Stimulated activated CD4-positive, alpha-beta T cell treated with anti-CD3 and anti-CD28 coated beads, Interleukin-4, amount 100 ng/mL, for 24 hours (primary cell): ENCODE measurements at regions not wholly inside any gene's neighbourhood (a gene's known extent, or its start where the extent isn't known, plus 50 kb on each side); places are given as distances from the start of the nearest gene placed in this dataset.
A peak's percentile ranks its signal among the peaks of the same experiment; 100 is the strongest.
"Not testable (repeated sequence)": the region's sequence is repeated elsewhere in the genome, so short reads cannot be mapped to it uniquely, and the experiment has no call there.

Experiments
- DNase-seq: peaks from one replicate; pipeline ENCODE4 v3.0.0-alpha.2; 2020

DNA sequence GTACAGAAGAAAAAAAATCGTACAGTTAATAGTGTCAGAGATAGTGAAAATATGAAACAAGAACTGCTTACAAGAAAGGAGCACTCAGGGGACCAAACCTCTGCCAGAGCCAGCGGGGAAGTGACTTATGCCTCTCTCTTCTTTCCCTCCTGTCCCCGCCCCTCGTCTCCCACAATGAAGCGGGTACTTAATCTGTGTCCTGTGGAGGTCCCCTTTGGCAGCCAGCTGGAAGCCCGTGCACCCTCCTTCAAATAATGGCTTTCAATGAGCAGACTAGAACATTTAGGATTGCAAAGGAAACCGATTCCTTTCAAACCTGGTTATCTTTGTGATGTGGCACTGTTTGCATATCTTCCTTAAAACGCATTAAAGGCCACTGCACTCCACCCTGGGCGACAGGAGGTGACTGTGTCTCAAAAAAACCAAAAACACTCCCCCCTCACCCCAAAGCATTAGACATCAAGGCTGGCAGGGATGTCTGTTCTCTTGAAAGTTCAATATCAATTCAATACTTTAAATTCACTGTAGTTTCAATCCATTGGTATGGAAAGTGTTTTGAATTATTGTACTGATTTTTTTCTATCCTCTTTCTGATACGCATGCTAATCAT is 51.7 kb downstream of the PPIAL4C start:
- DNase-seq: not testable (repeated sequence)

DNA sequence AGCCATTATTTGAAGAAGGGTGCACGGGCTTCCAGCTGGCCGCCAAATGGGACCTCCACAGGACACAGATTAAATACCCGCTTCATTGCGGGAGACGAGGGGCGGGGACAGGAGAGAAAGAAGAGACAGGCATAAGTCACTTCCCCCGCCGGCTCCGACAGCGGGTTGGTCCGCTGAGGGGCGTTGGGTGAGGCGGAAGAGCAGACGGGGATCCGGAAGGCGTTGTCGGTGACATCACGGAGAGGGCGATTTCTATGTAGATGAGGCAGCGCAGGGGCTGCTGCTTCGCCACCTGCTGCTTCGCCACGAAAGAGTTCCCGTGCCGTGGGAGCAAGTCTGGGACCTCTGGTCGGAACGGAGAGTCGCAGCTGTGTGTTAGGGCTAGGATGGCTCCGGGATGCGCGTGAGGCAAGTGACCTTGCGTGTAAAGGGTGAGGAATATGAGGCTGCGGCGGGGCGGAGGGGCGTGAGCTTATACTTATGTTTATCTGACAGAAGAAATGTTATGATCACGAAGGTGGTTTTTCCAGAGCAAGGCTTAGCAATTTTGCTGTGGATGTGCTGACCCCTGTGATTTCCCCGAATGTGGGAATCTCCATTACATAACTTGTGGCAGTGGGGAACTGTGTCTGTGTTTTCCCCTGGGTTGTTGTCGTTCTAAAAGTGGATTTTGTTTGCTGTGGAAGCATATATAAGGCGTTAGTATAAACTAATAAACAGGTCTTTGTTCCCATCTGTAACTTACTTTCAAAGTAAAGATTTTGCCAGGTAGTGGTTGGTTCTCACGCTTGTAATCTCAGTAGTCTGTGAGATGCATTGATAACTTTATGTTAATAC is 52.9 kb downstream of the PPIAL4C start:
- peak; percentile 90 for DNase-seq

DNA sequence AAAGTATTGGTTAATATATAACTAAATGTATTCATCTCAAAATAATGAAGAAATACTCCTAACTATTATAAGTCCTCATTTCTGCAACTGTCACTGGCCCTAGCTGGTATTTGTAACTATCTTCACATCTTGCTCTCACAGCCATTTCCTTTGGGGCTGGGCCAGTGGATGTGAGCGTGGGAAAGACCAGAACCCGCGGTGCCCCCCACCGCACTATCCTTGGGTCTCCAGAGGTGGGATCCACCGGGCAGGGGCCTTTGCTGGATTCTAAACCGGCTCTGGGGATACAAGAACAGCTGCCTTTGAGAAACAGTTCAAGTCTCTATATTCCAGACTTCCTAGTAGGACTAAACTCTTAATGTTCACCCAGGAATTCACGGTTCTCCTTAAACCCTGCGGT is 54.8 kb downstream of the PPIAL4C start:
- not testable (repeated sequence) for DNase-seq

DNA sequence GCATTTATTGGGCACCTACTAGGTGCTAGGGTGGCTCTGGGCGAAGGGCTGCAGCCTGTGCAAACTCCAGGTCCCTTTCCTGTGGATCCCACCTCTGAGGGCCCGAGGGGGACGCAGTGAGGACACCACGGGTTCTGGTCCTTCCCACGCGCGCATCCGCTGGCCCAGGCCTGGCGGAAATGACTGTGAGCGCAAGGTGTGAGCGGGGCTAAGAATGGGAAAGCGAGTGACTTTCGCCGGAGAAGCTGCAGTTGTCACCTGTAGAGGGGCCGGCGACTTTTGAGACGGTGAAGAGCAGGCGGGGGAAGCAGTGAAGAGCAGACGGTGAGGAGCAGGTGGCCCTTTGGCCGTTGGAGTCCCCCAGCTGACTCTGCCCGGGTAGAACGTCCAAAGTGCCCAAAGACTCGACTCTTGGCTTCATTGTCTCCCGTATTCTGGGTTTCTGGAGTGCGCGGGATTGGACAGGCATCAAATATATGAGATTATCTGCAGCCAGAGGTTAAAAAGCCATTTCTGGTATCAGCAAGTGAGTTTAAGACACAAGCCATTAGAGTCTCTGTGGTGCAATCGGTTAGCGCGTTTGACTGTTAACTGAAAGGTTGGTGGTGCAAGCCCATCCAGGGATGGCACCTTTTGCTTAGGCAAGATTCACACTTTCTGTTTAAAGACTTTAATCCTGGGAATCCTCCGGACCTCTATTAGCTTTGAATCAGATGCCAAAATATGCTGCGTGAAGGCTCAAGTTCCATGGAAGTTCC is 55.4 kb downstream of the PPIAL4C start:
- not testable (repeated sequence) for DNase-seq

DNA sequence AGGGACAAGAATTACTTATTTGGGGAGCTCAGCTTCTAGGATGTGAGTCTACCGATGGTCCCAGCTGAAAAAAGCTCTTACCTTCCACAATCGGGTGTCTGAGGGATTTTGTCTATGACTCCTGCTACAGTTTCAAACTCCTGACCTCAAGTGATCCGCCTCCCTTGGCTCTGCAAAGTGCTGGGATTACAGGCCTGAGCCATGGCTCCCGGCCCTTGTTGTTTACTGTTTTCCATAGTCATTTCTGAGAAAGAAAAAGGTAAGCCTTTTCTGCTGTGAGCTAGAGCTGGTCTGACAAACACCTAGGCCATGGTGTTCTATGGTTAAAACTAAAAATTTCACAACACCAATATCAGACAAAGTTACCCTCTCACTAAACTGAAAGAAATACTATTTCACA is 57.5 kb downstream of the PPIAL4C start:
- DNase-seq: not testable (repeated sequence)

DNA sequence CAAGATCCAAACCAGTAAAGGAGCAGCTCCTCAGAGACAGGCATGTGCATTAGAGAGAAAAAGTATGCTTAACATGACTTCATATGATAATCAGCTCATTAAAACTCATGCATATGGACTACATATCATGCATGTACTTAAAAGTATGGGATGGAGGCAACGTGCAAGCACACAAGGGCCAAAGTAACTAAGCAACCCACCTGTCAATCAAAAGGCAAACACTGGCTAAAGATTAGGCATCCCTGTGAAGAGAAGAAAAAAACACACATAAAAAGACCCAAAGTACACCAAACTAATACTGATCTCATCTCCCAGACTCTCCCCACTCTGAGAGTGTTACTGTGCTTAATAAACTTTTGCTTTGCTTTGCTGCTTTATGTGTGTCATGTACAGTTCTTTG is 61.2 kb downstream of the PPIAL4C start:
- not testable (repeated sequence) for DNase-seq

DNA sequence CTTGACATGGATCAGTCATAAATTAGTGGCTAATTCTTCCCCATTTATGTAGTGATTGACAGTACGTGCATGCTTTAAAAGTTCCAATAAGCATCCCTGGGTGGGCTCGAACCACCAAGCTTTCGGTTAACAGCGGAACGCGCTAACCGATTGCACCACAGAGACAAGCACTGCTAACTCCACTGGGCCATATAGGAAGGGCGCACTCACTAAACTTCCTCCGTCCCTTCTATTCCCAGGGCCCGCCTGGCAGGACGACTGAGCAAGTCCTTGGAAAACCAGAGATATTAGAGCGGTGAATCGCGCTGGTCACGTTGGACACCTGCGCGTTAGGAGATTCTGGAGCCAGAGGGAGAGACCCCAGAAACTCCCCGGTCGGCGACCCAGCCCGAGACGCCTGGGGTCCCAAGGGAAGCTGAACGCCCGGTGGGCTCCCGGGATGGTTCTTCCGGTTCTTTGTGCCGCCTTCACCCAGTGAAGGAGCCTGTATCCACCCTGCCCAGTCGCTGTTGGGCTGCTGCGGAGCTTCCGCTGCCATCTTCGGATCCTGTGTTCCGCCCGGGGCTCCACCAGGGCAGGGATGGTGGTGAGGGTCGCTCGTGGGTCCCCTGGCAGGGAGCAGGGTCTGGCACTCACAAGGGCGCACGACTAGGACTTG is 62.8 kb downstream of the PPIAL4C start:
- peak; percentile 16 for DNase-seq

DNA sequence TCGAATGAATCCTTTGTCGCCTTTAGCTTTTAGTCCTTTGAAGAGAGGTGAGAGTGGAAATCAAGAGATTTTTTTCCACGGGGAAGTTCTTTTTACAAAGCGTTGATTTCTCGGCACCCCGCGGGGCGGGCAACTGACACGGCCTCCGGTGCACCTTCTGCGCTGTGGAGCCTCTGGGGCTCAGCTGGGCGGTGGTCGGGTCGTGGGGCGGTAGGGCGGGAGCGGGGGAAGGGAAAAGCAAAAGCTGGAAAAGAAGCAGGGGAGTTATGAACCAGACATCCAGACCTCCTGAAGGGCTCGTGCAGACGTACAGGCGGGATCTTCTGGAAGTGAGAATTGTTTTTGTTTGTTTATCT is 63.3 kb downstream of the PPIAL4C start:
- DNase-seq: peak; percentile 5

DNA sequence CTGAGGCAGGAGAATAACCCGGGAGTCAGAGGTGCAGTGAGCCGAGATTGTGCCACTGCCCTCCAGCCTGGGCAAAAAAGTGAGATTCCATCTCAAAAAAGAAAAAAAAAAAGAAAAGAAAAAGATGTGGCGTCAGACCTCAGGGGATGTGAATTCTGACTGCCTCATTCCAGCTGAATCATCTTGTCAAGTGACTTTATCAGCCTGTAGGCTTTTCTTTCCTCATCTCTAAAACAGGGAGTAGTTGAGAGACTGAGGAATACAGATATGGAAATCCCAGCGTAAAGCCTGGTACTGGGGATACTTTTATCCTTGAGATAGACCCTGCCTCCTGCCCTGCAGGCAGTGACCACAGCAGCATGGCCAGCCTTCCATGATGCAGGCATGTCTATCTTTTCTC is 74.1 kb downstream of the PPIAL4C start:
- not testable (repeated sequence) for DNase-seq

DNA sequence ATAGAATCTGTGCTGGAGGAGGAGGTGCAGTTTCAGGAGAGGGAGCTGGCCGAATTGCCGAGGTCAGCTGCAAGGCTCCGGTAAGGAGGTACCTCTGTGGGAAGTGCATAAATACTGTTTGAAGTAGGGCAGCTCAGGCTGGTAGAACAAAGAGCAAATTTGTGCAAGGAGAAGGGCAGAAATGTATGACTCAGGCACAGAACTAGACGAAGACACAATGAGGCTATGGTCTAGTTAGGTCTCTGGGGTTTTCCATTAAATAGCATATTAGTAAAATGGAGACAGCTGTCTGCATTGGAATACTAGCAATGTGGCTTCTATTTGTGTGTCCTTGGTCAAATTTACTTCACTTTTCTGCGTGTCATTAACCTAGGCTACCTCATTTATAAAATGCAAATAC is 74.5 kb downstream of the PPIAL4C start:
- not testable (repeated sequence) for DNase-seq

DNA sequence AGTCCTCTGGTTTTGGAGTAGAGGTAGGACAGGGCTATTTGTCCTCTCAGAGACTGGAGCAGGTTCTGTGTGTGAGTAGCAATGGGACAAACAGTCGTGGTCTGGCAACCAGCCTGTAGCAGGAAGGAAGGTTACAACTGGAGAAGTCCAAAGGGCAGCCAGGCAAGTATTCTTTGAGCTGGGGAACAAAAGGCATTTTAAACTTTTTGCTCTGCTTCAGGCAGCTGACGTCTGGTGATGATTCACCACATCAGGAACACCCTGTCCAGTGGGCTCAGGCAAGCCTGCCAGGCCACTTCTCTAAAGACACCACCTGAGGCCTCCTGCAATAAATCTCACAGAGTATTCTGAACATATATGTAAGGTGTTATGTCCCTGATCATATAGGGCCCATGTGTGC is 81.0 kb downstream of the PPIAL4C start:
- not testable (repeated sequence) for DNase-seq

DNA sequence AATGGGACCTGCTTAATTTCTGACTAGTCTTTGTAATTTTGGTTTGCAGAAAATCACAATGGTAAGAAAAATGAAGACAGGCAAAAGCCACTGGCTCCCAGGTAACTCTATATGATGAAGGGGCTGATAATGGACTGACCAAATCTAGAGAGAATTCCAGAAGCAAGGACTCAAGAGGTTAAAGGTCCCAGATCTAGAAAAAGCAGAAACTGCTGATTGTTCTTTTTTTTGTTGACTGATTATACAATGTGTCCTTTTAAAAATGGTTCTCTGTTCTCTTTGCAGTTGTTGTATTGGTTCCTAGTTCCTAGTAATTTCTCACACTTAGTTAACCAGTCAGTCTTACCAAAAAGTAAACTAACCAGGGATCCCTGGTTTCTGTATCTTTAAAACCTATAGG is 81.4 kb downstream of the PPIAL4C start:
- DNase-seq: not testable (repeated sequence)

DNA sequence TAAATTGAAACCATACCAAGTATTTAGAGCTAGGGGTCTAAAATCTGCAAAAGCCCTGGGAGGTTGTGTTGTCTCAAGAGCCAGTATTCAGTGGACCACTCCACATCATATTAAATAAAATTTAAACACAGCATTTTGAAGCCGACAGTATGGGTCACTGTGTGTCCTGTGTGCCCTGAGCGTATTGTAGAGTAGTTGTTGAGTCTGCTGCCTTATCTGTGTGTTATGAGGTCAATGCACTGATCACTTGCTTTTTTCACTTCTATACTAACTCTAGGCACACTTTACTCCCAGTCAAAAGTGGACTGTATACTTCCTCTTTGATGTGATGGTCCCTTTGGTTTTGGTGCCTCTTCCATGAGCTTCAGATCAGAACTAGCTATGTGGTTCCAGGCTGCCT is 81.9 kb downstream of the PPIAL4C start:
- not testable (repeated sequence) for DNase-seq

DNA sequence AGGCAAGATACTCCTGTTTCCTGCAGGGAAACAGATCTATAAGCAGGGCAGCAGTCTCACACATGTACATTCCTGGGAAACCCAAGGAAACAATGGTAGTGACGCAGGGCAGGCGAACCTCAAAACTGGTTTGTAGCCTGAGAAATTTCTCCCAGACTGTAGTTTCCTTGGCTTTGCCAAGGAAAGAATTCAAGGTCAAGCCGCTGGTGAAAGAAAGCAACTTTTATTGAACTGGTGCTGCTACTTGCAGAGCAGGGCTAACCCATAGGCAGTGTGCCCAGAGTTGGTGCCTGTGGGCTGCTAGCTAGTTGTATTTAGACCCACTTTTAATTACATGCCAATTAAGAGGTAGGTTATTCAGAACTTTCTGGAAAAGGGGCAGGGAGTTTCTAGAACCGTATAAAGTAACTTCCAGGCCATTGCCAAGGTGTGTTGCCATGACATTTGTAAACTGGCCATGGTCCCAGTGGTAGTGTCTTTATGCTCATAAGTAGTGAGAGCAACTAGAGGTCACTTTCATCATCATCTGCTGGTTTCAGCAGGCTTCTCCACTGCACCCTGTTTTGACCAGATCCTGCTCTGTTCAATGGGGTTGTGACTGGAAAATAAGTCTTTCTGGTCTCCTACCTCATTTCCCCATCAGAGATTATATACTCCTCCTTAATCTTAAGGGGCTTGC is 89.7 kb downstream of the PPIAL4C start:
- DNase-seq: not testable (repeated sequence)

DNA sequence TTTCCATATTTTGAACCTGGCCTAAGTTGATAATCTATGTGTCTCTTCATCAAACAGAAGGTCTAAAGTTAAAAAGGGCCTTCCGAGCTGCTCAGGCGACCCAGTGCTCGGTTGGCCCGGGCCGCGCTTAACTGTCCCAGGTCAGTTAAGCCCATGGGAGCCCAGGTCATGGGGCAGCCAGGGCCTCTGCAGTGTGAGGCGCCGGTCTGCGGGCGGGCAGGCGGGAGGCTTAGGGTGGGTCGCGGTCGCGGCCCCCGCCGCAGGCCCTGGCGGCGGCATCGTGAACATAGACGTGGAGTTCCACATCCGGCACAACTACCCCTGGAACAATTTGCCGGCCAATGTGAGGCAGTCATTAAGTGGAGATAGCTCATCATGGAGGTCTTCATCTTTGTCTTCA is 91.3 kb downstream of the PPIAL4C start:
- not testable (repeated sequence) for DNase-seq

DNA sequence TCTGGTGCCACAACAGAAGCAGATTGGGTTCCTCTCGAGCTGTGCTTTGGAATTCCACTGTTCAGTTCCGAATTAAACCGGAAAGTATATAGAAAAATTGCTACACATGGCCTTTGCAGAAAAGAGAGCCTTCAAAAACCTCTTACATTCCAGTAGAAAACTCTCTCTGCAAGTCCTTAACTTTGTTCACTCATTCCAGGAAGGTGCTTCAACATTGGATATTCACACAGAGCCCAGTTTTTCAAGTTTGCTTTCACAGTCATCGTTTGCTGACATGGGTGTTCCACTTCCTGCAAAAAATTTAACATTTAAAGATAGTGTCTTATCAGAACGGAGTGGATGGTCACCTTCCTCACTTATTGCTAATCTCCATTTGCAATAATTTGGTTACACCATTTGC is 93.7 kb downstream of the PPIAL4C start:
- not testable (repeated sequence) for DNase-seq

DNA sequence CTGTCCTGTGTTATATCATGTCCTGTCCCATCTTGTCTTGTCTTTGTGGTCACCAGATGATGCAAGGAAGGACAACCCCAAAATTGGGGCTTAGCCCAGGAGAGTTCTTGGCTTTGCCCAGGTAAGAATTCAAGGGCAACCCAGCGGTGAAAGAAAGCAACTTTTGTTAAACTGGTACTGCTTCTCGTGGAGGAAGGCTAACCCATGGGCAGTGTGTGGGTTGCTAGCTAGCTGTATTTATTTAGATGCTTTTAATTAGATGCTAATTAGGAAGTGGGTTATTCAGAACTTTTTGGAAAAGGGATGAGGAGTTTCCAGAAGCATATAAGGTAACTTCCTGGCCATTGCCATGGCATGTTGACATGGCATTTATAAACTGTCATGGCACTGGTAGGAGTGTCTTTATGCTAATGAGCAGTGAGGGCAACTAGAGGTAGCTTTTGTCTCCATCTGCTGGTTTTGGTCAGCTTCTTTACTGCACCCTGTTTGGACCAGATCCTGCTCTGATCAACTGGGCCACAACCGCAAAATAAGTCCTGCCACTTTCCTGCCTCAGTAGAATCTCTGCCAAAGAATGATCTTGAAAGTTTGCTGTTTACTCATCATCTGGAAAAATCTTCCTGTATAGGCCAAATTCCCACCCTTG is 95.8 kb upstream of the FCGR1A start:
- not testable (repeated sequence) for DNase-seq

DNA sequence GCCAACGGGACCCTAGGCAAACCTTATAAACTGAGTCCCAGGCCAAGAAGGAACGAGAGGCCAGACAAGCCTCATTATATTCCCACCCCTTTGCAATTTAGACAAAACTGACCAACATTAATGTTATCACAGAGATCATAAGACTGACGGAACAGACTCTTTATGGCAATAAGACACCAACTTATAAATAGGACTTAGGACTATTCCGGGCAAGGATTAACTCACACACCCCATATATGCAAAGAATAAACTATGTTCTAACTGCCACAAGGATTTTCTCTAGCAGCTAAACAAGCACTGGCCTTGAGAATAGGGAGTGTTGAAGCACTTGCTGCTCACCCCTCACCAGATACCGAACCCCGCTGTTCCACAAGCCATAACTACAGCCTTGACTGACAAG is 91.1 kb upstream of the FCGR1A start:
- not testable (repeated sequence) for DNase-seq

DNA sequence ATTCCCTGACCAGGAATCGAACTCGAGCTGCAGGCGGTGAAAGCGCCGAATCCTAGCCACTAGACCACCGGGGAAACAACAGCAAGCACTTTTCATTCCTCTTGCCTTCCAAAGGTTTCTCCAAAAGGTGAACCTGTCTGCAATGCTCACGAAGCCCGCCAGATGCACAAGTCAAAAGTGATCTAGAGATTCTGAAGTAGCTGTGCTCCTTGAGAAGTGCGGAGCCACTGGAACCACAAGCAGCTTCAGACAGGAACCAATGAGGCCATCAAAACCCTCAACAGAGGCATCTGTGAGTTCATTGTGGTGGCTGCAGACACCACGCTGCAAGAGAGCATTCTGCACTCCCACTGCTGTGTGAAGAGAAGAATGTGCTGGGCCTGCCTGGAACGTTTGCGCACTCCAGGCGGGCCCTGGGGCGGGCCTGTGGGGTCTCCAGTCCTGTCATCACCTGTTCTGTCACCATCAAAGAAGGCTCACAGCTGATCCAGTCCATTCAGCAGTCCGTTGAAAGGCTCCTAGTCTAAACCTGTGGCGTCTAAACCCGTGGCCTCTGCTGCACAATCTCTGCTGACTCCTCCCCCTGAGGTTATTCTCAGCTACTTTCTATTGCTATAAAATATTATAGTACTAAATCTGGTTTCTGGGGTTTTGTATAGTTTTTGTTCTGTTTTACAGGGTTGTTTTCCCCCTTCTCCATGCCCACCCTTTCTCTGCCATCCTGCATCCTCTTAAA is 89.5 kb upstream of the FCGR1A start:
- peak; percentile 3 for DNase-seq

DNA sequence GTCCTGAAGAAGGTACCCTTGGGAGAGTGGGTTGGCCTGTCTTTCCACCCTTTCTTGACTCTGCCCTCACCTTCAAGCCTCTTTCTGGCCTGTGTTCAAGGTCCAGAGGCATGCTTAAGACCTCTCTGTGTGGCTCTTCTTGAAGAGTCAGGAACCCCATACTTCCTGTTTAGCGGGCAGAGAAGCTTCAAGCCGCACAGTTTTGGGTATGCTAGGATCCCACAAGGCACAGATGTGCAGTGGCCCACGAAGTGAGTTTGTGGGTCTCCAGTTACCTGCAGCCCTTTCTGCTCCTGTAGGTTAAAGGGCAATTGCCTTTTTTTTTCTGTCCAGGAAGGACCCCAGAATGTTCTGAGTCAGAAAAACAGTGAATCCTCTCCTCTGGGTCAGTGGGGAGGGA is 87.4 kb upstream of the FCGR1A start:
- DNase-seq: not testable (repeated sequence)

DNA sequence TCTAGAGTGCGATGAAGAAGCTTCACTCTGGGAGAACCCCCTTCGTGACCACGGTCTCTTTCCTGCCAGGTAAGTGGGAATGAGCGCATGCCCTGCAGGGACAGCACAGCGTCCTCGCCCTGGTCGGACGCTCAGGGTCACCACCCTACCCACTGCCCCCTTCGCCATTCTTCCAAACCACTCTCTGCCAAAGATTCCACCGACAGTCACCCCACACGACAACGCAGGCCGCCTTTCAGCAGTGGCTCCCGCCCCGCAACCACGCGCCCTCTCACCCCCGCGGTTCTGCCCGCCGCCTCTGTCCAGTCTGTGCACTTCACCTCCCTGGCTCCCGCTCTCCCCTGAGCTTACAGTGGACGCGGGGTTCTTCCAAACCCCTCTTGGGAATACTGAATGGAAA is 82.3 kb upstream of the FCGR1A start:
- not testable (repeated sequence) for DNase-seq
